SK-N-SH (cell line): ENCODE measurements at regions not wholly inside any gene's neighbourhood (a gene's known extent, or its start where the extent isn't known, plus 50 kb on each side); places are given as distances from the start of the nearest gene placed in this dataset.

ENCODE experiments used
- CTCF ChIP-seq: fragments of 200-600 bp; sonication (generic); IDR thresholded peaks from 2 replicates; pipeline ENCODE4 v1.6.1; 2017; ENCODE audit warnings: antibody characterized with exemption, mild to moderate bottlenecking, moderate library complexity
- USF1 ChIP-seq: IDR thresholded peaks from 2 replicates; pipeline ENCODE4 v1.4.0; 2012; ENCODE audit warnings: low read depth, borderline replicate concordance

GRCh38 chr6:144886682-144887081 is 601.5 kb downstream of the UTRN start:
- TF ChIP-seq CTCF (no peak), USF1 (no peak)
